Brain microvascular endothelial cell (primary cell): ENCODE measurements at regions not wholly inside any gene's neighbourhood (a gene's known extent, or its start where the extent isn't known, plus 50 kb on each side); places are given as distances from the start of the nearest gene placed in this dataset.
A peak's percentile ranks its signal among the peaks of the same experiment; 100 is the strongest.

ENCODE experiments used
- DNase-seq: peaks from one replicate; pipeline ENCODE4 v3.0.0-alpha.2; 2020
- H3K27ac ChIP-seq: fragments of 250-450 bp; sonication (Bioruptor Pico); 2 replicates; pipeline ENCODE4 v1.5.1; 2020; ENCODE audit warnings: mild to moderate bottlenecking, moderate library complexity
- H3K27me3 ChIP-seq: fragments of 250-450 bp; sonication (Bioruptor Pico); replicated peaks from 2 replicates; pipeline ENCODE4 v1.5.1; 2020; ENCODE audit warnings: mild to moderate bottlenecking
- H3K36me3 ChIP-seq: fragments of 250-450 bp; sonication (Bioruptor Pico); replicated peaks from 2 replicates; pipeline ENCODE4 v1.5.1; 2020; ENCODE audit warnings: mild to moderate bottlenecking
- H3K4me3 ChIP-seq: 2 replicates; pipeline ENCODE4 v1.5.1; 2011; ENCODE audit warnings: low read depth, mild to moderate bottlenecking, control low read depth, low read length, moderate library complexity
- in situ Hi-C: cut with HindIII; loops from 2 replicates; pipeline ENCODE4 v1.10.0; 2017; ENCODE audit warnings: low sequenced_read_pairs, low pct_ligation_motif_present
- TF ChIP-seq, protein P1 (sequence below): IDR thresholded peaks from 2 replicates; pipeline ENCODE4 v1.5.1; 2011; ENCODE audit warnings: low read depth, mild to moderate bottlenecking, moderate library complexity, low read length, control low read depth, inconsistent platforms; ENCODE audit errors: missing control alignments

DNA sequence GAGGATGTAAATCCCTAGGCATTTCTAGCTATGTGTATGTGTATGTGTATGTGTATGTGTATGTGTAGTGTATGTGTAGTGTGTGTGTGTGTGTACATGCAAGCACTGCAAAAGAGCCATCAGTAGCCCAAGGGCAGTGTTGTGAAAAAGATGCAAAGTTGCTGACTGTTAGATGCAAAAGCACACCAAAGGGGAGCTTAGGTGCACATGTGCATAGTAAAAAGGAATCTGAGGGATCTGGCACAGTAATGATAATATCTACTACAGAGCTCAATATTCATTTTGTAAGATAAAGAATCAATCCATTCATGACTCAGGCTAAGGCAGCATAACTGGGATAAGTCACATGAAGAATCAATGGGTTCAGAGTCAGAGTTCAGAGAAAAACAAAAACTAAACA is 80.2 kb downstream of the TMEM47 start:
- Histone ChIP-seq H3K27me3 (no peaks in the 10 kb centered on the region), H3K36me3 (no peaks in the 10 kb centered on the region), H3K27ac (no peak overlapping the region), H3K4me3 (no peak overlapping the region)
- no peak for DNase-seq
- in situ Hi-C loops, result no loop called here
- TF ChIP-seq, protein P1, sequence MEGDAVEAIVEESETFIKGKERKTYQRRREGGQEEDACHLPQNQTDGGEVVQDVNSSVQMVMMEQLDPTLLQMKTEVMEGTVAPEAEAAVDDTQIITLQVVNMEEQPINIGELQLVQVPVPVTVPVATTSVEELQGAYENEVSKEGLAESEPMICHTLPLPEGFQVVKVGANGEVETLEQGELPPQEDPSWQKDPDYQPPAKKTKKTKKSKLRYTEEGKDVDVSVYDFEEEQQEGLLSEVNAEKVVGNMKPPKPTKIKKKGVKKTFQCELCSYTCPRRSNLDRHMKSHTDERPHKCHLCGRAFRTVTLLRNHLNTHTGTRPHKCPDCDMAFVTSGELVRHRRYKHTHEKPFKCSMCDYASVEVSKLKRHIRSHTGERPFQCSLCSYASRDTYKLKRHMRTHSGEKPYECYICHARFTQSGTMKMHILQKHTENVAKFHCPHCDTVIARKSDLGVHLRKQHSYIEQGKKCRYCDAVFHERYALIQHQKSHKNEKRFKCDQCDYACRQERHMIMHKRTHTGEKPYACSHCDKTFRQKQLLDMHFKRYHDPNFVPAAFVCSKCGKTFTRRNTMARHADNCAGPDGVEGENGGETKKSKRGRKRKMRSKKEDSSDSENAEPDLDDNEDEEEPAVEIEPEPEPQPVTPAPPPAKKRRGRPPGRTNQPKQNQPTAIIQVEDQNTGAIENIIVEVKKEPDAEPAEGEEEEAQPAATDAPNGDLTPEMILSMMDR, result no peak

DNA sequence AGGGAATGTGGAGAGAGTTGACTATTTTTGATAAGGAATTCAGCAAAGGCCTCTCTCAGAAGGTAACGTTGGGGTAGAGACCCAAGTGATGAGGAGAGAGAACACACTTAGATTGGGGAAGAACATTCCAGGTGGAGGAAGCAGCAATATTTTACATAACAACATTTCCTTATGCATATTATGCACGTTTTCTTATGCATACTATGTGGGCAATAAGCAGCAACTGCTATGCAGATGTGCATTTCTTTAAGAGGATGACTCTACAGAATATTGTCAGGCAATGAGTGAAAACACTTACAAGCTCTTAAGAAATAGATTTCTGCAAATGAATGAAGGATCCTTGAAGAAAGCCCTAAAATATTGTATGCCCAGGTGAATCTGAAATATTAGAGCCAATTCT is 91.1 kb downstream of the TMEM47 start:
- in situ Hi-C loops, result no loop called here
- Histone ChIP-seq H3K27ac (no peak overlapping the region), H3K27me3 (no peaks in the 10 kb centered on the region), H3K4me3 (no peak overlapping the region), H3K36me3 (no peaks in the 10 kb centered on the region)
- DNase-seq, result no peak
- TF ChIP-seq, protein P1, result no peak

DNA sequence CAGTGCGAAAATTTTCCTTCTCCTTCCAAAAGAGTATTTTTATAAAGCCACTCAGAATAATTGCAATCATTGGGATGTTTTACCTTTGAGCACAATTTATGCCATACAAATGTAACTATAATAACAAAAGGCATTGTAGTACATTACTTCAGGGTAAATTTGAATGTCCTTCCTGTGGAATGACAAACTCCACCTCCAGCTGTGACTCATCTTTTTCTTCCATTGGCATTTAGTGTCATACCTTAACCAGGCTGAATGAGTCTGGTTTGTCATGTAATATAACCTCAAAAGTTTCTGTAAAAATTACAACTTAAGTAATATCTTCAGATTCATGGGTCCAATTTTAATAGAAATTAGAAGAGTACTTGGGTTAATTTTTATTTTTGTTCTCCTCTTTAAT is 93.3 kb downstream of the TMEM47 start:
- H3K27me3 ChIP-seq, result no peaks in the 10 kb centered on the region
- H3K4me3 ChIP-seq, result no peak overlapping the region
- no peak overlapping the region for H3K27ac ChIP-seq
- H3K36me3 ChIP-seq, result no peaks in the 10 kb centered on the region
- in situ Hi-C loops, result no loop called here
- peak; percentile 4 for DNase-seq
- TF ChIP-seq, protein P1, result no peak

DNA sequence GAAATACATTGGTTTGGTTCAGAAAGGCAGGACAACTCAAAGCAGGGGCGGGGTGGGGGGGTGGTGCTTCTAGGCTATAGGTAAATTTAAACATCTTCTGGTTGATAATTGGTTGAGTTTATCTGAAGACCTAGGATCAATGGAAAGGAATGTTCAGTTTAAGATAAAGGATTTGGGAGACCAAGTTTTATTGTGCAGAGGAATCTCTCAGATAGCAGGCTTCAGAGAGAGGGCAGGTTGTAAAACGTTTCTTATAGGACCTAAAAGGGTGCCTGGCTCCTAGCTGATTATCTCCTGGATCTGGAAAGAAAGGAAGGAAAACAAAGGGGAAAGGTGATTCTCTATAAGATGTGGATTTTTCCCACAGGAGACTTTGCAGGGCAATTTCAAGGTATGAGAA is 94.0 kb downstream of the TMEM47 start:
- Histone ChIP-seq H3K4me3 (no peak overlapping the region), H3K27me3 (no peaks in the 10 kb centered on the region), H3K27ac (no peak overlapping the region), H3K36me3 (no peaks in the 10 kb centered on the region)
- no peak for DNase-seq
- TF ChIP-seq, protein P1, result no peak
- in situ Hi-C loops, result no loop called here

DNA sequence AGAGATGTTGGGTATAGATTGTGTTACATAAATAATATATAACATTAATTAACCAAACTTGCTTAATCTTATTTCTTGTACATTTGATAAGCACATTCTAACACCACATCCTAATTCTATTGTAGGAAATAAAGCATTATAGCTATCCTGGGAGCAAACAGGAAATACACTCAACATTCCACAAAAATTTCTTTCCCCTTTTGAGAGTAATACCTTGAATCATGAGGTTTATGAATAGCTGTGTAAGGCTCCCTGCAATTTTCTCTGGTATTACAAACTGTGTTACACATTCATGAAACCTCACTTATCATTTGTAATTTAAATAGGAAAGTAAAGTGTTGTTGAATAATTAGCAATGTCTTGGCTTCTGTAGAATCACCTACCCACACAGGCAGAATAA is 95.1 kb downstream of the TMEM47 start:
- no peak overlapping the region for H3K4me3 ChIP-seq
- in situ Hi-C loops, result no loop called here
- no peaks in the 10 kb centered on the region for H3K27me3 ChIP-seq
- TF ChIP-seq, protein P1, result no peak
- H3K36me3 ChIP-seq, result no peaks in the 10 kb centered on the region
- DNase-seq, result no peak
- H3K27ac ChIP-seq, result no peak overlapping the region

DNA sequence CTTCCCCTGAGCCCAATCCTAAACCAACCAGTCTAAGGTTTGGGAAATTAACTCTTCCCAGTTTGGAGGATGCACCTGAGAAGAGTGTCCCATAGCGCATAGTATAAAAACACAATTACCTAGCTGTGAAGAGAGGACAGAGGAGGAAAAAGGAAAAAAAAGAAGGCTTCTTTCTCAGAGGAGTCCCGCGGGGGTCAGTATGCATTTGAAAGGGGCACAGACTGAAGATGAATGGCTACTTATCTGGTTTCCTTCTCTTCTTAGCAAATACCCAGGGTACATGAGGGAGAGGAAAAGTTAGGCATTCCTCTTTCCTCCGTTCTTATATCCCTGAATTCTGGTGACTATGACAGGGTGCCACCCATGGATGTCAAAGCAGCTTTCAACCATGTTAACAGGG is 96.9 kb downstream of the TMEM47 start:
- no peak for DNase-seq
- Histone ChIP-seq H3K4me3 (no peak overlapping the region), H3K27ac (no peak overlapping the region), H3K36me3 (no peaks in the 10 kb centered on the region), H3K27me3 (no peaks in the 10 kb centered on the region)
- TF ChIP-seq, protein P1, result no peak
- in situ Hi-C loops, result no loop called here
